Activated CD8-positive, alpha-beta memory T cell treated with anti-CD3 and anti-CD28 coated beads for 36 hours (primary cell): ENCODE measurements at regions not wholly inside any gene's neighbourhood (a gene's known extent, or its start where the extent isn't known, plus 50 kb on each side); places are given as distances from the start of the nearest gene placed in this dataset.

ENCODE experiments used
- CTCF ChIA-PET: fragments of 350-600 bp; sonication (Branson Sonifier 250); formaldehyde crosslinking; loops from one replicate; lab custom pipeline; 2021; ENCODE audit warnings: antibody characterized with exemption; lab: Charles Lee
- POLR2A ChIA-PET: fragments of 350-600 bp; sonication (Branson Sonifier 250); formaldehyde crosslinking; loops from one replicate; lab custom pipeline; 2021; ENCODE audit warnings: antibody characterized with exemption; lab: Charles Lee

DNA sequence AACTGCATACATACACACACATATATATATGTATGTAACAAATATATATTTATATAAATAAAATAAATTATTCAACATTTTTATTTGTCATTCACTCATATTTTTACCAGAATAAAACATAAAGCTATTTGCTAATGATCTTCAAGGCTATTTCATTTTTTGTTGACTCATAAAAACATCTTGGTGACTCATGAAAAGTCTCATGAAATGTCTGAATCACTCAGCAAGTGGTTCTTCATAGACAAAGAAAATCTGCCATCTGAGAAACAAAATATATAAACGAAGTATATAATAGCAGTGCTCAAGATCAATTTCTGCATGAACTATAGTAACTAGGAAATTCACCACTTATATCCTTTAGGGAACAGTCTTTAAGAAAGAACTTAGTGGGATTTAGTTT is 764.8 kb upstream of the FAT3 start:
- ChIA-PET CTCF (no interaction called here), POLR2A (no interaction called here)

GRCh38 chr11:91446267-91446666 is 778.4 kb upstream of the FAT3 start:
- CTCF ChIA-PET = no interaction called here
- POLR2A ChIA-PET = no interaction called here

DNA sequence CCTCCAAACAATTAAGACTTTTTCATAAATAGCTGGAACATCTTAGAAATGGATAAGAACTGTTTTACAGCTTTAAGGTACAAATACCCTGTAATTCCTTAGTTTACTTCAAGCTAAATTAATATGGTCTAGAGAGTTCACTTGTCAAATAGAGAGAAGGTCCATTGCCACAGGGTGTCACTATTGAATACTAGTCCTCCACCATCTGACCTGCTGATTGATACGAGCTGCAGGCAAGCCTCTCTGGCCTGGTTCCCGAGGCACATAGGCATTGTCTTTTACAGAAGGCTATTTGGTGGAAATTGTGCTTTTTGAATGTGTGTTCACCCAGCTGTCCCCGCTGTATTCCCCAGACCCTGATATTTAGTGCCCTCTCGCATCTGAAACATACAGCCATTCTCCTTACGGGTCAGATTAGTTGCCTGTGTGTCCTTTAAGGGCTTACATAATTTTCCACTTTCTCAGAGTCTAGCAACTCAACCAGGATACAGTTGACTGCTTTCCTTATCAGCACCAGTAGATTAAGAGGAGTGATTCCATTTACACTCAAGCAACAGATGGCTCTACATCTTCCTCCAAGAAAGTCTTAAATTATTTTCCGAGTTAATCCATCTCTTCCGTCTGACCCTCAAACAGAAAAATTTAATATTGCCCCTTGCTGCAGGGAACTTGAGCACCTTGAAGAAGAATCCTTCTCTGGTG is 788.8 kb upstream of the FAT3 start:
- CTCF ChIA-PET = no interaction called here

DNA sequence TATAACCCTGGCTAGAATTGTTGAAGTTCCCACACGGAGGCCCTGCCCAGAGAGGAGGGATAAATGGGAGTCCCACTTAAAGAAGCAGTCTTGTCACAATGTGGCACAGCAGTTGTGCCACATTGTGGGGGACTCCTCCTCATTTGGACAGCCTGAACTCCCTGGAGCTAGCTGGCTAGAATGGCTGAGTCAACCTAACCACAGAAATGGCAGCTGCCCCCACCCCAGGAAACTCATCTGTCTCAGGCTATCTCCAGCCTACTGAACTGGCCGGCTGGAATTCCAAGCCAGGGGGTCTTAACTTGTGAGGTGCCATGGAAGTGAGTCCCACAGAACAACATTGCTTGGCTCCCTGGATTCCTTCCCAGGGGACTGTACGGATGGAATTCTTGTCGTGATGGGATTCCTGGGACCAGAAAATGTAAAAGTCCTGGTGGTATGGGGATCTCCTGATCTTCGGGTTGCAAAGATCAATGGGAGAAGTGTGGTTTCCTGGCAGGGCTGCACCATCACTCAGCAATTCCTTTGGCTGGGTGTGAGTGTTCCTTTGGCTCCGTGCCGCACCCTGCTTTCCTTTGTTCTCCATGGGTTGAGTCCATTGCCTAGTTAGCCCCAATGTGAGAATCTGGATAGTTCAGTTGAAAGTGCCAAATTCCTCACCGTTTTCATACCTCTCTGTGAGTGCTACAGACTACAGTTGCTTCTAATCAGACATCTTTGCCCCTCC is 791.2 kb upstream of the FAT3 start:
- ChIA-PET CTCF (no interaction called here), POLR2A (no interaction called here)

More for the DNA sequence above, 788.8 kb upstream of the FAT3 start:
- POLR2A ChIA-PET = no interaction called here

GRCh38 chr11:91421641-91422040 is 803.0 kb upstream of the FAT3 start:
- POLR2A ChIA-PET = no interaction called here
- CTCF ChIA-PET = no interaction called here

DNA sequence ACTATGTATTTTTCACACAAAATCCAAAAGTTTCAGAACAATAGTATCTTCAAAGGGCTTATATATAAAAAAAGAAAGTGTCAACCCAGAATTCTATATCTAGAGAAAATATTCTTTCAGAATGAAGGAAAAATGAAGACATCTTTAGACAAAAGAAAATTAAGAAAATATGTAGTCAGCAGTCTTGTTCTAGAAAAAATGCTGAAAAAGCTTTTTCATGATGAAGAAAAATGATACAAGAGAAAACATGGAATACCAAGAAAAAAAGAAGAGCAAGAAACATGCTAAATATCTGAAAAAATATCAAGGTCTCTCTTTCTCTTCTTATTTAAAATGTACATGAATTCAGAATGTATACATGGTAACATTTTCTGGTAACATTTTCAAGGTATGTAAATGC is 816.8 kb upstream of the FAT3 start:
- ChIA-PET POLR2A (no interaction called here), CTCF (no interaction called here)

DNA sequence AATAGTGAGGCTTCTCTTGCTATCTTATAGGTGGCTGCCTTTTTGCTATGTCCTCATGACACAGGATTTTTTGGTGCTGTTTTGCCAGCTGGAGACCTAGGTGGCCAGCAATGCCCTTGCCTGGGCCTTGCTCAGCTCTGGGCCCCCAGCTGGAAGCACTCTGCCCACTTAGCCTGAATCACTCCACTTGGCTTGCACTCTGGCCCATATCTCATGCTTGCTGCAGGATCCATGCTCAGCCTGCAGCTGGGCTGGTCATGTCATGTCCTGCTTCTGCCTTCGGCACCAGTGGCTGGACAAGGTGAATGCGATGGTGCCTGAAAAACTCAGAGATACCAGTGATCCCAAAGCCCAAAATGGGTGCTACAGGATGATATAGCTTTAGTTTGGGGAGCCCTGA is 818.6 kb upstream of the FAT3 start:
- ChIA-PET CTCF (no interaction called here), POLR2A (no interaction called here)

GRCh38 chr11:91404344-91404743 is 820.3 kb upstream of the FAT3 start:
- ChIA-PET CTCF (no interaction called here), POLR2A (no interaction called here)

DNA sequence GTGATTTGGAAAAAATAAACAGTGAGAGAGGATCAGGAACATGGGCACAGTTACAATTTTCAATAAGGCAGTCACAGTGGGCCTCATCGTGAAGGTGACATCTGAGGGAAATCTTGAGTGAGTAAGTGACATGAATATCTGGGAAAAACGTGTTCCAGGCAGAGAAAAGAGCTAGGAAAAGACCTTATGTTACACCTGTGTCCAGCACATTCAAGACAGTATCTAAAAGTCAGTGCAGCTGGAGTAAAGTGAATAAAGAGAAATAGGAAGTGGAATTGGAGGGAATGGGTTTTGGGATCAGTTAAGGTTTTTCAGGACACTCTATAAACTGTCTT is 827.5 kb upstream of the FAT3 start:
- ChIA-PET CTCF (no interaction called here), POLR2A (no interaction called here)

DNA sequence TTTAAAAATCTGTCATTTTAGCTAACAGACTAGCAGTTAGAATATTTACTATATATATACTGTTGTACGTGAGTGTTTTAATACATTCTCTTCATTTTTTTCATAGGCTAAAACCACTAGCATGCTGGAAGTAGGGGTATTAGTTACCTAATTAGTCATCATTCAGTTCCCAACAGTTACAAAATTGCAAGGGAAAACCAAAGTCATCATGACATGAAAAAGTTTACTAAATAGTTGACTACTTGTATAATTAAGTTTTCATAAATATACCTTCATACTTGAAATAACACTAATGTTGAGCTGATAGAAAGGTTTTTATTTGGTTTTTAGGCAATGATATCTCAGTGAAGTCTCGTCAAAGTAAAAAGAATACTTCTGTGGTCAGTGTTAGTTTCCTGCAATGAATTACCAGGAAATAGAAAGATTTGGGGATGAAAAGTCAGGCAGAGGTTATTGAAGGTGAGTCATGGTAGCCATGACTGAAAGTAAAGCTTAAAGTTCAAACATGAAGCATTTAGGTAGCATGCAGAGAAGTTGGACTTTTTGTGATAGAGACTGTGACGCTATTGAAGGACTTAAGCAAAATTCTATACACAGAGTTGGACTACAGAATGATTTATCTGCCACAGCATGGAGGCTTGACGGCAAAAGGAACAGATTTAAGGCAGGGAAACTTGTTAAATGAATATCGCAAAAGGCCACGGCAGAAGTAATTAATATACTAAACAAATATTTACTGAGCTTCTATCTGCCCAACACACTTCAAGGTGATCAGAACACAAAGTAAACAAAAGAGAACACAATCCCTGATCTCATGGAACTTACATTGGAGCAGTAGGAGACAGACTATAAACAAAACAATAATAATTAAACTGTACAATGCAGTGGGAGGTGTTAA is 828.1 kb upstream of the FAT3 start:
- ChIA-PET POLR2A (no interaction called here), CTCF (no interaction called here)

DNA sequence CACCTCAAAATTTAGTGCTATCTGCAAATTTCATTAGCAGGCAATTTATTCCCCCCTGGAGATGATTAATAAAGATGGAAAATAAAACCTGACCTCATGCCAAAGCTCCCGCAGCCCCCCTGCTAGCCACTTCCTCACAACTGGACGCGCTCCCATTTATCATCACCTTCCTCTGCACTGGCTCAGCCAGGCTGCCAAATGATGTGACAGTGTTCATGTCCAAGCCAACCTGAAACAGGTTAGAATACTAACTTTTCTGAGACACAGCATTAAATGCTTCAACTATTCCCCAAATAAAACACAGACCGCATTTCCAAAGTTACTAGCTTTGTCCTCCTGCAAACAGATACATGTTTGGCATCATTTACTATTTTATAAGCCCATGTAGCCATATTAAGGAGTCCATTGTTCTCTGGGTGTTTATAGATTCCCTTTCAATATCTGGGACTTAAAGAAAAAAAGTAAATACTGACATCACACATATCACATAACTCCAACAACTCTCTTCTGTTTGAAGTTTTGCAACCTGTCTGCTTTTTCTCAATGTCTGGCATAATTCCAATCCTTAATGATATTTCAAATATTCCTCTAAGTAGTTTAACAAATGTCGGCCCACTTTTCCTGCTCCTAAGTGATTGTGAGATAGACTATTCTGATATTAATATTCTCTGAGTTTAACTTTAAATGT is 829.7 kb upstream of the FAT3 start:
- ChIA-PET CTCF (no interaction called here), POLR2A (no interaction called here)

DNA sequence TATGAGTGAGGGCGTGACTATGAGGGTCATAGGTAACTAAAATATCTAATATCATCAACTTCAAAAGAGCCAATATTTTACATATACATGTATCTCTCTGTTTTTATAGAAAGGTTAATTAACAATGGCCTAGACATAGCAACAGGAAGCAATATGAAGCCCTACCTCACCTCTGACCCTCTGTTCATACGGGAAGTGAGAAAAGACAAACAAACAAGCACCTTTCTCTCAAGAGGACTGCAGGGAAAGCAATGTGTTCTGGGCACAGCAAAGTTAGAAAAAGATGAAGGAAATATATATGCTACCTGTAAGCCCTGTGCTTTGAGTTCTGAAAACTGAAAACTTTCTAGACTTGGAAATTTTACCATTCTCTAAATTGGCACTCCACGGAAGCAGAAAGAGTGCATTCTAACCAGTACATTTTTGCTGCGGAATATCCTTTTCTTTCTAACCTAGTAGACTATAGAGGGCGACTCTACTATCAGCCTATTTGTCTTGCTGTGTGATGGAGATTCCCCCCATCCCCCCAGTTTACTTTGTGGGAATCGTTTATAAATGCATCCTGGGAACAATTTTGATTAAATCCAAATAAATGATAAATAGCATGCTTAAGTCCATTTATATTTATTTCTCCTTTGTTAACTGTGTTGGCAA is 830.4 kb upstream of the FAT3 start:
- ChIA-PET CTCF (no interaction called here), POLR2A (no interaction called here)

- POLR2A ChIA-PET = no interaction called here
- CTCF ChIA-PET = no interaction called here
These were observed 841.7 kb upstream of the FAT3 start for GRCh38 chr11:91382946-91383345.

DNA sequence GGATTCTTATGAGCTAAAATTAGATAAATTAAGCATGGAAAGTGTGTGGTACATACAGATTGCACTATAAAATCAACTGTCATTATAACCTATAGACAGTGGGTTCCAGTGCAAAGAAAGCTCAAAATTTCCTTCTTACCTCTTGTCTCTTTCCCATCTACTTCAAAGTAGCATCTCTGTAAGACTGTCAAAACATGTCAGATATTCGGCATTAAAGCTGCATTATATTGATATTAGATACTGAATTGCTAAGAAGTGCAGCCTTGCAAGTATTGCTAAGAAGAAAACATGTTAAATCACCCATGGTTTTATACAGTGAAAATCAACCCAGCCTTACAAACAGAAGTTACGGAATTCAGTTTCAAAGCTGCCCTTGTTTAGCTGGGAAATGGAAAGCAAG is 849.8 kb upstream of the FAT3 start:
- POLR2A ChIA-PET = no interaction called here
- CTCF ChIA-PET = no interaction called here

- CTCF ChIA-PET = no interaction called here
- POLR2A ChIA-PET = no interaction called here
These were observed 851.1 kb upstream of the FAT3 start for GRCh38 chr11:91373497-91373896.

DNA sequence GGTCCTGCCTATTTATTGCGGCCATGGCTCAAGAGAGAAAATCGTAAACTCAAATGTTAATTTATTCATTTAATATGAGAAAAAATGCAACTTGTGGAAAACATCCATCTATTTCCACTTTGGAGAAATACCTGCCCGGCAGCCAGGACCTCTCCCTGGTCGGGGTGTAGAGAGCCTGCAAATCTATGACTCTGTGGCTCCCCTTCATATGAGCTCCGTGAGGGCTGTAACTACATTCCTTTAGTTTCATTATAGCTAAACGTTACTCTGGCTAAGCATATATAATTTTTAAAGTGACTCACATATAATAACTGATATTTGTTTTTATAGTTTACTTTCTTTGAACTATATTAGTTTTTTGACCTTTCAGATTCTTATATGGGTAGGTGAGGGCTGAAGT is 857.8 kb upstream of the FAT3 start:
- POLR2A ChIA-PET = no interaction called here
- CTCF ChIA-PET = no interaction called here

DNA sequence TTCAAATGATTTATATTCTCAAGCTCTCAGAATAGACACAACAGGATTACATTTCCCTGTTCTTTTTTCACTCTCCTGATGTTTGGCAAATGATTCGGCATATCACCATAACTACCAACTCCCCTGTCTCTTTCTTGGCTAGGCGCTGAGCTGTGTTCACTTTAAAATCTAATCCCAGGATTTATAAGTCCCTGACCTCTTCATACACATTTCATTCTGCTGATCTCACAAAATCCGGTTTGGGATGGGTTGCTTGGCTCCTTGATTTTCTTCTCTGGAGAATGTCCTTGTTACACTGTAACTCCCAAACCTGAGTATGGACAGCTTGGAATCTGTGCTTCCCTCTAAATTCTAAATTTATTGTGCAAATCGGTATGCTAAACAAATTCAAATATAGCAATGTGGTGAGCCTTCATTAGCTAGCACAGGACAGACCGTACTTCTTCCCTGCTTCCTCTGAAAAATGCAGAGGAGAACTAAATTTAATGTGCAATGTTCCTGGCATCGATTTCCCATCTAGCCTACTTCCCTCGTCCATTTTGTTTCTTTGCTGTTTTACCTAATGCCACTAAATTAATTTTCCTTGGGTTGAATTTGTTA is 858.5 kb upstream of the FAT3 start:
- ChIA-PET CTCF (no interaction called here), POLR2A (no interaction called here)

- ChIA-PET CTCF (no interaction called here), POLR2A (no interaction called here)
These were observed 873.7 kb upstream of the FAT3 start for GRCh38 chr11:91350931-91351330.

GRCh38 chr11:91326751-91327150 is 897.9 kb upstream of the FAT3 start:
- POLR2A ChIA-PET = no interaction called here
- CTCF ChIA-PET = no interaction called here
